H1 (cell line): ENCODE measurements at regions not wholly inside any gene's neighbourhood (a gene's known extent, or its start where the extent isn't known, plus 50 kb on each side); places are given as distances from the start of the nearest gene placed in this dataset.

Experiments used
- E2F6 ChIP-seq: IDR thresholded peaks from 2 replicates; pipeline ENCODE4 v1.6.1; 2012; ENCODE audit warnings: inconsistent platforms
- TAF1 ChIP-seq: IDR thresholded peaks from 2 replicates; pipeline ENCODE4 v1.6.1; 2011; ENCODE audit warnings: mild to moderate bottlenecking, low read depth, low read length
- USF2 ChIP-seq: IDR thresholded peaks from 2 replicates; pipeline ENCODE4 v1.6.1; 2011; ENCODE audit warnings: low read length, improper control_type of control experiment

GRCh38 chr6:142621822-142622221, 320.0 kb downstream of the ADGRG6 start (continued):
- TF ChIP-seq USF2 (no peak), TAF1 (no peak), E2F6 (no peak)
